ENCODE measurements at regions not wholly inside any gene's neighbourhood (a gene's known extent, or its start where the extent isn't known, plus 50 kb on each side); places are given as distances from the start of the nearest gene placed in this dataset.

DNA sequence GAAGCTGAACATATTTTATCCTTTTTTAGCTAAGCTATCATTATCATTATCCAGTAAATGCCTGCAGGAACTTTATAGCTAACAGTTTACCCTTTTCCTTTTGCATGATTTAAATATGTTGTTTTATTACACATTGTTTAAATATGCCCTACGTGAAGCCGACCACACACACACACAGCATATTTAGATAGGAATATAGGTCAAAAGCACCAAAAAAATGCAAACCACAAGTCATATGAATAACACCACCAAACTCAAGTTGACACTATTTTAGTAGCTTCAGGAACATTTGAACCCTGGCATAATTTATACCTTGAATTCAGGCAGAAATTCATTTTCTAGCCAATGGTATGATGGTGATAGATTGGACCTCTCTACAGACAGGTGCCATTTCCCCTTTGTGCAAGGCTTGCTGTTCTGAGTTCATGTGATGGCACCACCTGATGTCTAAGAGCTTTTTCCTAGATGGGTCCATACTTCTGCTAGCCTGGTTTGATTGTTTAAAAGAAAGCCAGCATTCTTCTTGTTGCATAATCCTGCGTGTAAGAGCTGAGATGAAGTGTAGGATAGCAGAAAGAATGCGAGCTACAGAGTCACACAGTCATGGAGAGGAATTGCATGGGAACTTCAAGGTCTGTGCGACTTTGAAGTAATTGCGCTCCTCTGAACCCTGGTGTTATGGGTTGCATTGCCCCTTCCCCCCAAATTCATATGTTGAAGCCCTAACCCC lies 454.8 kb upstream of the SOX5 start:
- Histone ChIP-seq H3F3A (ENCODE audit: insufficient read depth, low read length, poor library complexity, severe bottlenecking) (no peaks in the 10 kb centered on the region), H3K4me2 (ENCODE audit: low read length) (no peak overlapping the region), H2AFZ (ENCODE audit: low read depth, low read length) (no peak overlapping the region), H3K9ac (ENCODE audit: low read length) (no peak overlapping the region), H3K27ac (ENCODE audit: low read length) (no peak overlapping the region), H3K4me3 (ENCODE audit: low read length) (no peak overlapping the region), H4K20me1 (ENCODE audit: insufficient read depth) (no peaks in the 10 kb centered on the region), H3K9me3 (ENCODE audit: low read length) (no peaks in the 10 kb centered on the region), H3K9me2 (ENCODE audit: insufficient read depth, low read length) (no peaks in the 10 kb centered on the region), H3K36me3 (ENCODE audit: insufficient read depth, low read length) (no peaks in the 10 kb centered on the region), H3K27me3 (ENCODE audit: insufficient read depth, low read depth, low read length) (no peaks in the 10 kb centered on the region), H3K79me2 (replicated peaks; ENCODE audit: insufficient read depth, low read length) (no peaks in the 10 kb centered on the region)
- TF ChIP-seq, protein P1, sequence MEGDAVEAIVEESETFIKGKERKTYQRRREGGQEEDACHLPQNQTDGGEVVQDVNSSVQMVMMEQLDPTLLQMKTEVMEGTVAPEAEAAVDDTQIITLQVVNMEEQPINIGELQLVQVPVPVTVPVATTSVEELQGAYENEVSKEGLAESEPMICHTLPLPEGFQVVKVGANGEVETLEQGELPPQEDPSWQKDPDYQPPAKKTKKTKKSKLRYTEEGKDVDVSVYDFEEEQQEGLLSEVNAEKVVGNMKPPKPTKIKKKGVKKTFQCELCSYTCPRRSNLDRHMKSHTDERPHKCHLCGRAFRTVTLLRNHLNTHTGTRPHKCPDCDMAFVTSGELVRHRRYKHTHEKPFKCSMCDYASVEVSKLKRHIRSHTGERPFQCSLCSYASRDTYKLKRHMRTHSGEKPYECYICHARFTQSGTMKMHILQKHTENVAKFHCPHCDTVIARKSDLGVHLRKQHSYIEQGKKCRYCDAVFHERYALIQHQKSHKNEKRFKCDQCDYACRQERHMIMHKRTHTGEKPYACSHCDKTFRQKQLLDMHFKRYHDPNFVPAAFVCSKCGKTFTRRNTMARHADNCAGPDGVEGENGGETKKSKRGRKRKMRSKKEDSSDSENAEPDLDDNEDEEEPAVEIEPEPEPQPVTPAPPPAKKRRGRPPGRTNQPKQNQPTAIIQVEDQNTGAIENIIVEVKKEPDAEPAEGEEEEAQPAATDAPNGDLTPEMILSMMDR (IDR thresholded peaks at IDR 0.05; ENCODE audit: poor library complexity, severe bottlenecking), result no peak
- no peak for TF ChIP-seq MXI1 (conservative IDR thresholded peaks at IDR 0.05; ENCODE audit: poor library complexity, severe bottlenecking)
- no peak for TF ChIP-seq POLR2AphosphoS5 (IDR thresholded peaks at IDR 0.05)
- TF ChIP-seq, protein P2, sequence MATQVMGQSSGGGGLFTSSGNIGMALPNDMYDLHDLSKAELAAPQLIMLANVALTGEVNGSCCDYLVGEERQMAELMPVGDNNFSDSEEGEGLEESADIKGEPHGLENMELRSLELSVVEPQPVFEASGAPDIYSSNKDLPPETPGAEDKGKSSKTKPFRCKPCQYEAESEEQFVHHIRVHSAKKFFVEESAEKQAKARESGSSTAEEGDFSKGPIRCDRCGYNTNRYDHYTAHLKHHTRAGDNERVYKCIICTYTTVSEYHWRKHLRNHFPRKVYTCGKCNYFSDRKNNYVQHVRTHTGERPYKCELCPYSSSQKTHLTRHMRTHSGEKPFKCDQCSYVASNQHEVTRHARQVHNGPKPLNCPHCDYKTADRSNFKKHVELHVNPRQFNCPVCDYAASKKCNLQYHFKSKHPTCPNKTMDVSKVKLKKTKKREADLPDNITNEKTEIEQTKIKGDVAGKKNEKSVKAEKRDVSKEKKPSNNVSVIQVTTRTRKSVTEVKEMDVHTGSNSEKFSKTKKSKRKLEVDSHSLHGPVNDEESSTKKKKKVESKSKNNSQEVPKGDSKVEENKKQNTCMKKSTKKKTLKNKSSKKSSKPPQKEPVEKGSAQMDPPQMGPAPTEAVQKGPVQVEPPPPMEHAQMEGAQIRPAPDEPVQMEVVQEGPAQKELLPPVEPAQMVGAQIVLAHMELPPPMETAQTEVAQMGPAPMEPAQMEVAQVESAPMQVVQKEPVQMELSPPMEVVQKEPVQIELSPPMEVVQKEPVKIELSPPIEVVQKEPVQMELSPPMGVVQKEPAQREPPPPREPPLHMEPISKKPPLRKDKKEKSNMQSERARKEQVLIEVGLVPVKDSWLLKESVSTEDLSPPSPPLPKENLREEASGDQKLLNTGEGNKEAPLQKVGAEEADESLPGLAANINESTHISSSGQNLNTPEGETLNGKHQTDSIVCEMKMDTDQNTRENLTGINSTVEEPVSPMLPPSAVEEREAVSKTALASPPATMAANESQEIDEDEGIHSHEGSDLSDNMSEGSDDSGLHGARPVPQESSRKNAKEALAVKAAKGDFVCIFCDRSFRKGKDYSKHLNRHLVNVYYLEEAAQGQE (IDR thresholded peaks at IDR 0.05; ENCODE audit: borderline replicate concordance), result no peak
- TF ChIP-seq RAD21 (conservative IDR thresholded peaks at IDR 0.05), result no peak
- no peak for TF ChIP-seq TAF1 (IDR thresholded peaks at IDR 0.05; ENCODE audit: low read depth)

DNA sequence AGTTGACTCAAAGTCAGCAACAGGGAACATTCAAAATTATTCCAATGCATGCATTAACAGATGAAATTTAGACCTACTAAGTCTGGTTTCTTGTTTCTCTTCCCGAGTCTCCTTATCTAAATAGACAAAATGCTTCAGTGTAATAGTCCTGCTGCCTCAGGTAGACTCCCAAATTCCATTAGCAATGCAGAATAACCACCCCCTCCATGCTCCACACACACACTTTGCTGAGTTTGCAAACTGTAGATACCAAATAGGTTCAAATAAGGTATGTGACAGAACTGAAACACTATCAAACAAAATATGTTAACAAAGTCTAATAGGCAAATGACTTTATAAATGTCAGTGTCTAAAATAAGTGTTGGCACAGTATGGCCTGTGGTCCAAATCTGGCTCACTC lies 451.1 kb upstream of the SOX5 start:
- Histone ChIP-seq H3K27me3 (ENCODE audit: insufficient read depth, low read depth, low read length) (no peaks in the 10 kb centered on the region), H2AFZ (ENCODE audit: low read depth, low read length) (no peak overlapping the region), H3K9me3 (ENCODE audit: low read length) (no peaks in the 10 kb centered on the region), H3K9me2 (ENCODE audit: insufficient read depth, low read length) (no peaks in the 10 kb centered on the region), H3K9ac (ENCODE audit: low read length) (no peak overlapping the region), H3K79me2 (replicated peaks; ENCODE audit: insufficient read depth, low read length) (no peaks in the 10 kb centered on the region), H3K36me3 (ENCODE audit: insufficient read depth, low read length) (no peaks in the 10 kb centered on the region), H3K4me3 (ENCODE audit: low read length) (no peak overlapping the region), H3K4me2 (ENCODE audit: low read length) (no peak overlapping the region), H4K20me1 (ENCODE audit: insufficient read depth) (no peaks in the 10 kb centered on the region), H3F3A (ENCODE audit: insufficient read depth, low read length, poor library complexity, severe bottlenecking) (no peaks in the 10 kb centered on the region), H3K27ac (ENCODE audit: low read length) (no peak overlapping the region)
- TF ChIP-seq EP300 (conservative IDR thresholded peaks at IDR 0.05; ENCODE audit: poor library complexity, severe bottlenecking) (no peak), RAD21 (conservative IDR thresholded peaks at IDR 0.05) (no peak), MXI1 (conservative IDR thresholded peaks at IDR 0.05; ENCODE audit: poor library complexity, severe bottlenecking) (no peak), TAF1 (IDR thresholded peaks at IDR 0.05; ENCODE audit: low read depth) (no peak)
- TF ChIP-seq, protein P2 (IDR thresholded peaks at IDR 0.05; ENCODE audit: borderline replicate concordance), result no peak
